GM19463 (cell line): ENCODE measurements at regions not wholly inside any gene's neighbourhood (a gene's known extent, or its start where the extent isn't known, plus 50 kb on each side); places are given as distances from the start of the nearest gene placed in this dataset.
"Not testable (repeated sequence)": the region's sequence is repeated elsewhere in the genome, so short reads cannot be mapped to it uniquely, and the experiment has no call there.

Experiments
- ATAC-seq: cut with Tn5 transposase; IDR thresholded peaks from one replicate; pipeline ENCODE4 v1.9.1; 2021; ENCODE audit warnings: mild to moderate bottlenecking, moderate library complexity; ENCODE audit not compliant: unreplicated experiment

- ATAC-seq: no peak
Measured at GRCh38 chr2:207438414-207439126, 91.2 kb upstream of the CREB1 start.

- ATAC-seq: not testable (repeated sequence)
Measured at GRCh38 chr2:207439881-207440280, 89.9 kb upstream of the CREB1 start.

- ATAC-seq: no peak
Measured at GRCh38 chr2:207444756-207445155, 85.0 kb upstream of the CREB1 start.

- ATAC-seq: no peak
Measured at GRCh38 chr2:207446653-207447052, 83.1 kb upstream of the CREB1 start.

- ATAC-seq: no peak
Measured at GRCh38 chr2:207448006-207448405, 81.8 kb upstream of the CREB1 start.

GRCh38 chr2:207449642-207450165 is 80.1 kb upstream of the CREB1 start:
- no peak for ATAC-seq

GRCh38 chr2:207450186-207450585 is 79.6 kb upstream of the CREB1 start:
- ATAC-seq: no peak

GRCh38 chr2:207458582-207458981 is 71.2 kb upstream of the CREB1 start:
- no peak for ATAC-seq

- peak; percentile 70 for ATAC-seq
Measured at GRCh38 chr2:207459990-207460757, 69.6 kb upstream of the CREB1 start.

- no peak for ATAC-seq
Measured at GRCh38 chr2:207463433-207463832, 66.3 kb upstream of the CREB1 start.

GRCh38 chr2:207464007-207464406 is 65.8 kb upstream of the CREB1 start:
- no peak for ATAC-seq

- no peak for ATAC-seq
Measured at GRCh38 chr2:207465894-207466293, 63.9 kb upstream of the CREB1 start.

- ATAC-seq: peak; percentile 76
Measured at GRCh38 chr2:207467716-207468347, 61.9 kb upstream of the CREB1 start.

GRCh38 chr2:207468488-207468887 is 61.3 kb upstream of the CREB1 start:
- ATAC-seq: no peak

GRCh38 chr2:207469451-207469850 is 60.3 kb upstream of the CREB1 start:
- no peak for ATAC-seq

GRCh38 chr2:207469943-207470729 is 59.6 kb upstream of the CREB1 start:
- no peak for ATAC-seq

GRCh38 chr2:207471261-207471660 is 58.5 kb upstream of the CREB1 start:
- ATAC-seq: no peak

GRCh38 chr2:207472343-207473048 is 57.3 kb upstream of the CREB1 start:
- ATAC-seq: no peak

GRCh38 chr2:207473049-207473930 is 56.5 kb upstream of the CREB1 start:
- ATAC-seq: peak; percentile 72
